OCI-LY7 (cell line): ENCODE measurements at regions not wholly inside any gene's neighbourhood (a gene's known extent, or its start where the extent isn't known, plus 50 kb on each side); places are given as distances from the start of the nearest gene placed in this dataset.

ENCODE experiments used
- BruUV-seq: library from RNA; stranded (reverse); fragments of 400-500 nt; replicated peaks from 2 replicates; lab custom pipeline; 2021; lab: Mats Ljungman, UMichigan
- CTCF ChIA-PET: fragments of 300-600 bp; sonication (Branson Sonifier 250); formaldehyde crosslinking; loops from one replicate; lab custom pipeline; 2022; ENCODE audit warnings: antibody characterized with exemption; ENCODE audit not compliant: unreplicated experiment; lab: Charles Lee
- POLR2A ChIA-PET: fragments of 300-600 bp; sonication (Branson Sonifier 250); formaldehyde crosslinking; loops from one replicate; lab custom pipeline; 2022; ENCODE audit warnings: antibody characterized with exemption; lab: Charles Lee
- DNase-seq: peaks from one replicate; pipeline ENCODE4 v3.0.0-alpha.2; 2015; ENCODE audit warnings: low spot score
- H2AFZ ChIP-seq: fragments of 200-600 bp; sonication (generic), shearing (Covaris generic); 2 replicates; pipeline ENCODE4 v1.6.1; 2014; ENCODE audit warnings: mild to moderate bottlenecking, antibody characterized with exemption, low read length, moderate library complexity
- H3K27ac ChIP-seq: fragments of 200-600 bp; sonication (generic); 2 replicates; pipeline ENCODE4 v1.5.1; 2014; ENCODE audit warnings: mixed run types, low read depth, mild to moderate bottlenecking, moderate library complexity, low read length, inconsistent platforms; ENCODE audit not compliant: poor library complexity, severe bottlenecking
- H3K36me3 ChIP-seq: fragments of 200-600 bp; sonication (generic); 2 replicates; pipeline ENCODE4 v1.6.1; 2014; ENCODE audit warnings: mild to moderate bottlenecking, antibody characterized with exemption, low read length, moderate library complexity, mixed read lengths; ENCODE audit not compliant: insufficient read depth
- H3K4me1 ChIP-seq: fragments of 200-600 bp; sonication (generic); 2 replicates; pipeline ENCODE4 v1.5.1; 2014; ENCODE audit warnings: mild to moderate bottlenecking, low read length; ENCODE audit not compliant: insufficient read depth, poor library complexity, severe bottlenecking
- H3K4me2 ChIP-seq: fragments of 200-600 bp; sonication (generic); 2 replicates; pipeline ENCODE4 v1.6.1; 2014; ENCODE audit warnings: mild to moderate bottlenecking, low read length
- H3K4me3 ChIP-seq: fragments of 200-600 bp; sonication (generic); 2 replicates; pipeline ENCODE4 v1.5.1; 2014; ENCODE audit warnings: mild to moderate bottlenecking, low read depth, low read length; ENCODE audit not compliant: poor library complexity, severe bottlenecking
- H3K79me2 ChIP-seq: fragments of 200-600 bp; sonication (generic); 2 replicates; pipeline ENCODE4 v1.6.1; 2016; ENCODE audit warnings: low read depth, mild to moderate bottlenecking, low read length, moderate library complexity, mixed read lengths; ENCODE audit not compliant: insufficient read depth
- H3K9me2 ChIP-seq: fragments of 200-600 bp; sonication (generic); 2 replicates; pipeline ENCODE4 v1.6.1; 2016; ENCODE audit warnings: mild to moderate bottlenecking, low read length, mixed read lengths; ENCODE audit not compliant: insufficient read depth
- H3K9me3 ChIP-seq: fragments of 200-600 bp; sonication (generic); 2 replicates; pipeline ENCODE4 v1.6.1; 2014; ENCODE audit warnings: mild to moderate bottlenecking, mixed run types, low read length, mixed read lengths
- H4K20me1 ChIP-seq: fragments of 200-600 bp; sonication (generic); 2 replicates; pipeline ENCODE4 v1.6.1; 2014; ENCODE audit warnings: mild to moderate bottlenecking, antibody characterized with exemption, low read length, moderate library complexity, mixed read lengths; ENCODE audit not compliant: insufficient read depth
- CTCF ChIP-seq: fragments of 200-600 bp; sonication (generic); conservative IDR thresholded peaks from 2 replicates; pipeline ENCODE4 v1.5.1; 2014; ENCODE audit warnings: mild to moderate bottlenecking, antibody characterized with exemption, low read length, moderate library complexity, mixed read lengths
- EZH2phosphoT487 ChIP-seq: fragments of 200-600 bp; sonication (generic); IDR thresholded peaks from 2 replicates; pipeline ENCODE4 v1.6.1; 2018; ENCODE audit warnings: low read depth, borderline replicate concordance, mild to moderate bottlenecking, mixed run types, antibody characterized with exemption, low read length, moderate library complexity, mixed read lengths
- intact Hi-C: fragments of 100-400 bp; cut with micrococcal nuclease; formaldehyde crosslinking; loops from one replicate; pipeline ENCODE4 v1.10.0; 2022; ENCODE audit not compliant: unreplicated experiment

- CTCF ChIA-PET = no interaction called here
- Histone ChIP-seq H3K4me1 (no peaks in the 10 kb centered on the region), H3K9me3 (no peaks in the 10 kb centered on the region), H3K9me2 (no peaks in the 10 kb centered on the region), H2AFZ (no peak overlapping the region), H3K36me3 (no peaks in the 10 kb centered on the region), H3K27ac (no peak overlapping the region), H4K20me1 (no peaks in the 10 kb centered on the region), H3K4me3 (no peak overlapping the region), H3K79me2 (no peaks in the 10 kb centered on the region), H3K4me2 (no peak overlapping the region)
- DNase-seq = no peak
- POLR2A ChIA-PET = no interaction called here
- TF ChIP-seq CTCF (no peak), EZH2phosphoT487 (no peak)
- BruUV-seq = no TSS peak
- intact Hi-C loops = no loop called here
Observed at GRCh38 chr6:67898875-67899274, 736.2 kb upstream of the ADGRB3 start.

- Histone ChIP-seq H3K4me1 (no peaks in the 10 kb centered on the region), H3K9me2 (no peaks in the 10 kb centered on the region), H2AFZ (no peak overlapping the region), H3K36me3 (no peaks in the 10 kb centered on the region), H3K27ac (no peak overlapping the region), H4K20me1 (no peaks in the 10 kb centered on the region), H3K4me2 (no peak overlapping the region), H3K9me3 (no peaks in the 10 kb centered on the region), H3K4me3 (no peak overlapping the region), H3K79me2 (no peaks in the 10 kb centered on the region)
- POLR2A ChIA-PET = interaction anchor here (1.2 kb wide), 1 partner anchor 21 kb away, joined by 4 read pairs; no protein-coding TSS in a partner anchor
- TF ChIP-seq CTCF (no peak), EZH2phosphoT487 (no peak)
- DNase-seq = no peak
- CTCF ChIA-PET = no interaction called here
- intact Hi-C loops = no loop called here
- no TSS peak for BruUV-seq
Observed at GRCh38 chr6:67897998-67898607, 737.0 kb upstream of the ADGRB3 start.

- Histone ChIP-seq H4K20me1 (no peaks in the 10 kb centered on the region), H3K4me1 (no peaks in the 10 kb centered on the region), H3K27ac (no peak overlapping the region), H3K4me3 (no peak overlapping the region), H3K79me2 (no peaks in the 10 kb centered on the region), H3K9me2 (no peaks in the 10 kb centered on the region), H3K36me3 (no peaks in the 10 kb centered on the region), H3K4me2 (no peak overlapping the region), H3K9me3 (no peaks in the 10 kb centered on the region), H2AFZ (no peak overlapping the region)
- TF ChIP-seq CTCF = no peak
- ChIA-PET POLR2A (no interaction called here), CTCF (no interaction called here)
- BruUV-seq = no TSS peak
- no peak for DNase-seq
- intact Hi-C loops = no loop called here
Observed at GRCh38 chr6:67896476-67896875, 738.6 kb upstream of the ADGRB3 start.
